ENCODE measurements at regions not wholly inside any gene's neighbourhood (a gene's known extent, or its start where the extent isn't known, plus 50 kb on each side); places are given as distances from the start of the nearest gene placed in this dataset.

- Histone ChIP-seq H4K20me1 (ENCODE audit: insufficient read depth, low read length) (no peaks in the 10 kb centered on the region), H3K36me3 (replicated peaks in 1 of 2; ENCODE audit: control insufficient read depth in 1 of 2, insufficient read depth in 2 of 2, low read length in 2 of 2) (no peaks in the 10 kb centered on the region), H3K4me1 (ENCODE audit: control insufficient read depth in 1 of 2, insufficient read depth in 2 of 2, low read length in 2 of 2) (no peaks in the 10 kb centered on the region), H3K4me3 (replicated peaks in 1 of 3; ENCODE audit: low read depth in 2 of 3, low read length in 3 of 3) (no peak overlapping the region), H3K9me3 (replicated peaks in 1 of 2; ENCODE audit: control insufficient read depth in 1 of 2, insufficient read depth in 1 of 2, low read length in 2 of 2) (peaks cover 0 to 5% of the 10 kb centered on the region in 2 donors), H3K79me2 (ENCODE audit: insufficient read depth, low read length) (no peaks in the 10 kb centered on the region), H3K27me3 (ENCODE audit: control insufficient read depth in 2 of 2, insufficient read depth in 2 of 2, low read length in 2 of 2) (no peaks in the 10 kb centered on the region), H2AFZ (ENCODE audit: insufficient read depth, low read depth, low read length, poor library complexity, severe bottlenecking) (no peak overlapping the region), H3K27ac (ENCODE audit: low read depth in 1 of 2, low read length in 2 of 2) (no peak overlapping the region), H3K4me2 (replicated peaks; ENCODE audit: extremely low read depth, low read length, poor library complexity, severe bottlenecking) (no peak overlapping the region), H3K9ac (ENCODE audit: insufficient read depth, low read length, poor library complexity, severe bottlenecking) (no peak overlapping the region)
- H3K27me3 Mint-ChIP-seq (ENCODE audit: low read depth in 3 of 3), result no peaks in the 10 kb centered on the region
- peaks cover 0 to 9% (median 2%) of the 10 kb centered on the region in 7 donors for H3K9me3 Mint-ChIP-seq
- intact Hi-C loops (cut with micrococcal nuclease), result no loop called here
- H3K36me3 Mint-ChIP-seq, result no peaks in the 10 kb centered on the region
- no peak for TF ChIP-seq CTCF (IDR thresholded peaks at IDR 0.05)
- no peak overlapping the region for H3K4me3 Mint-ChIP-seq
- DNase-seq, result no peak
- no peaks in the 10 kb centered on the region for H3K4me1 Mint-ChIP-seq
- no peak overlapping the region for H3K27ac Mint-ChIP-seq
Measured at GRCh38 chr7:109276348-109276747, 706.7 kb downstream of the DNAJB9 start.

- Histone ChIP-seq H2AFZ (ENCODE audit: insufficient read depth, low read depth, low read length, poor library complexity, severe bottlenecking) (no peak overlapping the region), H3K9ac (ENCODE audit: insufficient read depth, low read length, poor library complexity, severe bottlenecking) (no peak overlapping the region), H3K4me2 (replicated peaks; ENCODE audit: extremely low read depth, low read length, poor library complexity, severe bottlenecking) (no peak overlapping the region), H3K79me2 (ENCODE audit: insufficient read depth, low read length) (no peaks in the 10 kb centered on the region), H4K20me1 (ENCODE audit: insufficient read depth, low read length) (no peaks in the 10 kb centered on the region), H3K27ac (ENCODE audit: low read depth in 1 of 2, low read length in 2 of 2) (no peak overlapping the region), H3K4me1 (ENCODE audit: control insufficient read depth in 1 of 2, insufficient read depth in 2 of 2, low read length in 2 of 2) (no peaks in the 10 kb centered on the region), H3K4me3 (replicated peaks in 1 of 3; ENCODE audit: low read depth in 2 of 3, low read length in 3 of 3) (no peak overlapping the region), H3K36me3 (replicated peaks in 1 of 2; ENCODE audit: control insufficient read depth in 1 of 2, insufficient read depth in 2 of 2, low read length in 2 of 2) (no peaks in the 10 kb centered on the region), H3K9me3 (replicated peaks in 1 of 2; ENCODE audit: control insufficient read depth in 1 of 2, insufficient read depth in 1 of 2, low read length in 2 of 2) (no peaks in the 10 kb centered on the region), H3K27me3 (ENCODE audit: control insufficient read depth in 2 of 2, insufficient read depth in 2 of 2, low read length in 2 of 2) (no peaks in the 10 kb centered on the region)
- peaks cover 0 to 11% (median 5%) of the 10 kb centered on the region in 7 donors for H3K9me3 Mint-ChIP-seq
- no peak for DNase-seq
- H3K4me3 Mint-ChIP-seq, result no peak overlapping the region
- intact Hi-C loops (cut with micrococcal nuclease), result no loop called here
- no peak overlapping the region for H3K27ac Mint-ChIP-seq
- no peaks in the 10 kb centered on the region for H3K36me3 Mint-ChIP-seq
- TF ChIP-seq CTCF (IDR thresholded peaks at IDR 0.05), result no peak
- no peaks in the 10 kb centered on the region for H3K27me3 Mint-ChIP-seq (ENCODE audit: low read depth in 3 of 3)
- H3K4me1 Mint-ChIP-seq, result no peaks in the 10 kb centered on the region
Measured at GRCh38 chr7:109282726-109283125, 713.1 kb downstream of the DNAJB9 start.
